ENCODE measurements at regions not wholly inside any gene's neighbourhood (a gene's known extent, or its start where the extent isn't known, plus 50 kb on each side); places are given as distances from the start of the nearest gene placed in this dataset.

DNA sequence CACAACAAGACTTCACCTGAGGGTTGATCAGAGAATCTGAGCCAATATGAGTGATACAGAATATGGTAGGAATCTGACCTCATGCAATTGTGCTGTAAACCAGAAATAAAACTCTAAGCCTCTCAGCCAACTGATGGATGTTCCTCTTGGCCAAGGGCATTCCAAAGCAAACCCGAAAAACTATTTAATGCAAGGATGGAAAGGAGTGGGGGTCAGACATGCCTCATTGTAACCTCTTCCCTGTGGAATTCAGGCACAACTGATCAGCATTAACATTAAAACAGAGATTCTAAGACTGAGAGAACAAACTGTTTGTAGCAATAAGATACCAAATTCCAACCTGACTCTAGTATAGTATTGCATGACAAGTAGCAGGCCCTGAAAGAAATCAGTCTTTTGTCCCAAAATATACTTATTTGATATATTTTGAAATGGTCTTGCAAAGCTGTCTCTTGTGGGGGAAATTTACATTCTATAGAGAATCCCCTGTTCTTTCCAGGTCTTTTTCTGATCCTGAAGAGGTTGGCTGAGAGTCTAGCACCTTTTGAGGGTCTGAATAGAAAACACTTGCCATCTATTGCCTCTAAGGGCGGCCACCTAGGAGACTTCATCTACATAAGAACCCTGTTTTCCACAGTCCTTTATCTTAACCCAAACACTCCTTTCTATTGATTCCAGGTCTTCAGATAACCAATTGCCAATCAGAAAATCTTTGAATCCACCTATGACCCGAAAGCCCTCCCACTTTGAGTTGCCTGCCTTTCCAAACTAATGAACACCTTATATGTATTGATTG lies 50.4 kb upstream of the WDR11 start:
- H2AK5ac ChIP-seq (ENCODE audit: low read length) = no peak overlapping the region
- no peak overlapping the region for H3K18ac ChIP-seq (ENCODE audit: low read length)
- no peak overlapping the region for H2BK5ac ChIP-seq (ENCODE audit: low read depth, low read length, poor library complexity)
- H3K4me2 ChIP-seq (ENCODE audit: low read length) = no peak overlapping the region
- no peak overlapping the region for H3K27ac ChIP-seq (ENCODE audit: low read depth, low read length)
- no peak overlapping the region for H3K14ac ChIP-seq (ENCODE audit: low read length)
- H4K12ac ChIP-seq (ENCODE audit: low read depth, low read length) = no peak overlapping the region
- H2BK12ac ChIP-seq (ENCODE audit: low read length) = no peak overlapping the region
- H3K4me3 ChIP-seq (ENCODE audit: low read depth, low read length) = no peak overlapping the region
- H4K8ac ChIP-seq (ENCODE audit: low read depth, low read length) = no peak overlapping the region
- H3K23ac ChIP-seq (ENCODE audit: low read length) = no peak overlapping the region
- no peaks in the 10 kb centered on the region for H3K79me1 ChIP-seq (ENCODE audit: low read length)
- no CpG with 5 or more reads among the region's 3 CpGs for WGBS (ENCODE audit: extremely low coverage, insufficient coverage, insufficient read length)
- H3K9me3 ChIP-seq (ENCODE audit: insufficient read depth, low read depth, low read length) = no peaks in the 10 kb centered on the region
- H4K91ac ChIP-seq (ENCODE audit: low read depth, low read length) = no peak overlapping the region
- no peak overlapping the region for H3K9ac ChIP-seq (ENCODE audit: low read length)
- H3K36me3 ChIP-seq (ENCODE audit: control insufficient read depth in 1 of 2, insufficient read depth in 2 of 2, low read length in 2 of 2) = no peaks in the 10 kb centered on the region
- no peak overlapping the region for H2BK120ac ChIP-seq (ENCODE audit: insufficient read depth, low read length, poor library complexity)
- H3K79me2 ChIP-seq (ENCODE audit: control insufficient read depth, insufficient read depth, low read length, poor library complexity) = no peaks in the 10 kb centered on the region
- H2AFZ ChIP-seq (ENCODE audit: insufficient read depth, low read length, poor library complexity) = no peak overlapping the region
- H3K4ac ChIP-seq (ENCODE audit: low read depth, low read length) = no peak overlapping the region
- DNase-seq = no peak
- H3K27me3 ChIP-seq (ENCODE audit: insufficient read depth, low read length) = no peaks in the 10 kb centered on the region
- no peaks in the 10 kb centered on the region for H3K4me1 ChIP-seq (ENCODE audit: control insufficient read depth in 1 of 2, insufficient read depth in 2 of 2, low read length in 2 of 2)

Data from trophoblast cell (in vitro differentiated cells and primary cell).